ENCODE measurements at regions not wholly inside any gene's neighbourhood (a gene's known extent, or its start where the extent isn't known, plus 50 kb on each side); places are given as distances from the start of the nearest gene placed in this dataset.

- Histone ChIP-seq H3K79me1 (replicated peaks; ENCODE audit: low read length, poor library complexity, severe bottlenecking) (no peaks in the 10 kb centered on the region), H2BK15ac (ENCODE audit: low read depth, poor library complexity, severe bottlenecking) (no peak overlapping the region), H3K4me3 (ENCODE audit: insufficient read depth in 1 of 2, low read depth in 1 of 2, low read length in 2 of 2) (no peak overlapping the region), H3K9ac (ENCODE audit: low read length) (no peak overlapping the region), H3K14ac (ENCODE audit: low read length in 2 of 2) (no peak overlapping the region), H3K4me2 (ENCODE audit: low read length, poor library complexity, severe bottlenecking) (no peak overlapping the region), H3K23ac (ENCODE audit: low read length in 2 of 2) (no peak overlapping the region), H2BK5ac (ENCODE audit: low read depth, low read length, poor library complexity, severe bottlenecking) (peak overlapping the region; percentile 40), H3K9me3 (ENCODE audit: control insufficient read depth, low read length) (no peaks in the 10 kb centered on the region), H2BK120ac (ENCODE audit: low read depth, low read length) (no peak overlapping the region), H4K8ac (ENCODE audit: low read length) (no peak overlapping the region), H2BK12ac (ENCODE audit: low read length in 2 of 2) (no peak overlapping the region), H3K4ac (ENCODE audit: low read depth in 1 of 2, low read length in 2 of 2) (no peak overlapping the region), H2AK5ac (ENCODE audit: low read length, severe bottlenecking) (peak overlapping the region; percentile 78), H3K27me3 (ENCODE audit: control insufficient read depth in 1 of 2, insufficient read depth in 1 of 2, low read length in 2 of 2) (no peaks in the 10 kb centered on the region), H3K27ac (ENCODE audit: low read length, poor library complexity, severe bottlenecking) (peak overlapping the region; percentile 68), H3K4me1 (ENCODE audit: control insufficient read depth, insufficient read depth, low read depth, low read length) (peaks cover 8% of the 10 kb centered on the region), H3K18ac (ENCODE audit: low read depth in 1 of 2, low read length in 2 of 2) (peak overlapping the region in 1 of 2 experiments; percentile 52), H4K91ac (ENCODE audit: low read length) (no peak overlapping the region), H2AFZ (ENCODE audit: low read depth, low read length) (no peak overlapping the region), H3K36me3 (ENCODE audit: control insufficient read depth in 1 of 2, insufficient read depth in 2 of 2, low read depth in 1 of 2, low read length in 2 of 2) (no peaks in the 10 kb centered on the region)
- 96% methylated on average over 6 of the region's 7 CpGs for WGBS
- DNase-seq = no peak
Observed at GRCh38 chr7:40921589-40922315, 781.1 kb downstream of the INHBA start.

DNA sequence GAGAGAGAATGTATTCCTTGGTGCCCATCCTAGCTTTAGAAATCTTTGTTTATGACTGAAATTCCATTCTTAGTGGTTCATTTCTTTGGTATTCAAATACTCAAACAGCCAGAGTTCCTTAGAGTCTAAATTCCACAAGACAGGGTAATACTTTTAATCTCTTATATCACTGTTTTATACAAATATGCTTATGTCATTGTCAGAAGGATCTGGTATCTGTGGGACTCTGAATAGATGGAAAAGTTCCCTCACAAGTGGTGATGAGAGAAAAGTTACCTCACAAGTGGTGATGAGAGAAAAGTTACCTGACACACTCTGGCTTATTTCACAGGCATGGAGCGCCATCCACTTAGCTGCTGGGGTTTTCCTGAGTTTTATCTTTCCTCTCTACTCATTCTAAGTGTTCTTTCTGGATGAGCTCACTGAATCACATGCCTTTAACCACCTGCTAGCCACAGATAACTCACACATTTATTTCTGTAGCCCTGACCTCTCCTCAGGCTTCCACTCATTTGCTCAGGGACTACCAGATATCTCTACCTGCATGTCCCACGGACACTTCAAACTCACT lies 784.0 kb downstream of the SUGCT start:
- no peak overlapping the region for H2BK120ac ChIP-seq (ENCODE audit: low read depth, low read length)
- no peak overlapping the region for H3K4ac ChIP-seq (ENCODE audit: low read depth in 1 of 2, low read length in 2 of 2)
- WGBS = 15% methylated on average over 2 of the region's 2 CpGs
- peak overlapping the region in 1 of 2 experiments; percentile 59 for H2BK12ac ChIP-seq (ENCODE audit: low read length in 2 of 2)
- H3K36me3 ChIP-seq (ENCODE audit: control insufficient read depth in 1 of 2, insufficient read depth in 2 of 2, low read depth in 1 of 2, low read length in 2 of 2) = no peaks in the 10 kb centered on the region
- H3K4me2 ChIP-seq (ENCODE audit: low read length, poor library complexity, severe bottlenecking) = no peak overlapping the region
- H2BK5ac ChIP-seq (ENCODE audit: low read depth, low read length, poor library complexity, severe bottlenecking) = peak overlapping the region; percentile 37
- peak overlapping the region; percentile 93 for H3K27ac ChIP-seq (ENCODE audit: low read length, poor library complexity, severe bottlenecking)
- H3K23ac ChIP-seq (ENCODE audit: low read length in 2 of 2) = no peak overlapping the region
- H3K4me3 ChIP-seq (ENCODE audit: insufficient read depth in 1 of 2, low read depth in 1 of 2, low read length in 2 of 2) = no peak overlapping the region
- H3K14ac ChIP-seq (ENCODE audit: low read length in 2 of 2) = no peak overlapping the region
- H4K91ac ChIP-seq (ENCODE audit: low read length) = no peak overlapping the region
- peak overlapping the region; percentile 25 for H3K9ac ChIP-seq (ENCODE audit: low read length)
- no peaks in the 10 kb centered on the region for H3K79me1 ChIP-seq (replicated peaks; ENCODE audit: low read length, poor library complexity, severe bottlenecking)
- H3K27me3 ChIP-seq (ENCODE audit: control insufficient read depth in 1 of 2, insufficient read depth in 1 of 2, low read length in 2 of 2) = no peaks in the 10 kb centered on the region
- peak; percentile 89 for DNase-seq
- peak overlapping the region; percentile 10 for H2AK5ac ChIP-seq (ENCODE audit: low read length, severe bottlenecking)
- peak overlapping the region in 1 of 2 experiments; percentile 21 for H3K18ac ChIP-seq (ENCODE audit: low read depth in 1 of 2, low read length in 2 of 2)
- H3K4me1 ChIP-seq (ENCODE audit: control insufficient read depth, insufficient read depth, low read depth, low read length) = peaks cover 8% of the 10 kb centered on the region
- no peak overlapping the region for H2AFZ ChIP-seq (ENCODE audit: low read depth, low read length)
- no peak overlapping the region for H2BK15ac ChIP-seq (ENCODE audit: low read depth, poor library complexity, severe bottlenecking)
- H3K9me3 ChIP-seq (ENCODE audit: control insufficient read depth, low read length) = no peaks in the 10 kb centered on the region
- H4K8ac ChIP-seq (ENCODE audit: low read length) = no peak overlapping the region

- H3K4me3 ChIP-seq (ENCODE audit: insufficient read depth in 1 of 2, low read depth in 1 of 2, low read length in 2 of 2) = no peak overlapping the region
- H3K14ac ChIP-seq (ENCODE audit: low read length in 2 of 2) = no peak overlapping the region
- H3K27ac ChIP-seq (ENCODE audit: low read length, poor library complexity, severe bottlenecking) = no peak overlapping the region
- no peak overlapping the region for H2AFZ ChIP-seq (ENCODE audit: low read depth, low read length)
- H2BK12ac ChIP-seq (ENCODE audit: low read length in 2 of 2) = no peak overlapping the region
- H3K18ac ChIP-seq (ENCODE audit: low read depth in 1 of 2, low read length in 2 of 2) = no peak overlapping the region
- peaks cover 6% of the 10 kb centered on the region for H3K4me1 ChIP-seq (ENCODE audit: control insufficient read depth, insufficient read depth, low read depth, low read length)
- no peak overlapping the region for H3K4me2 ChIP-seq (ENCODE audit: low read length, poor library complexity, severe bottlenecking)
- no peak overlapping the region for H2AK5ac ChIP-seq (ENCODE audit: low read length, severe bottlenecking)
- H4K8ac ChIP-seq (ENCODE audit: low read length) = no peak overlapping the region
- H2BK5ac ChIP-seq (ENCODE audit: low read depth, low read length, poor library complexity, severe bottlenecking) = no peak overlapping the region
- H3K9me3 ChIP-seq (ENCODE audit: control insufficient read depth, low read length) = no peaks in the 10 kb centered on the region
- no peak overlapping the region for H2BK120ac ChIP-seq (ENCODE audit: low read depth, low read length)
- H3K9ac ChIP-seq (ENCODE audit: low read length) = no peak overlapping the region
- H3K27me3 ChIP-seq (ENCODE audit: control insufficient read depth in 1 of 2, insufficient read depth in 1 of 2, low read length in 2 of 2) = no peaks in the 10 kb centered on the region
- H4K91ac ChIP-seq (ENCODE audit: low read length) = no peak overlapping the region
- no peak overlapping the region for H2BK15ac ChIP-seq (ENCODE audit: low read depth, poor library complexity, severe bottlenecking)
- H3K4ac ChIP-seq (ENCODE audit: low read depth in 1 of 2, low read length in 2 of 2) = no peak overlapping the region
- H3K79me1 ChIP-seq (replicated peaks; ENCODE audit: low read length, poor library complexity, severe bottlenecking) = no peaks in the 10 kb centered on the region
- no peaks in the 10 kb centered on the region for H3K36me3 ChIP-seq (ENCODE audit: control insufficient read depth in 1 of 2, insufficient read depth in 2 of 2, low read depth in 1 of 2, low read length in 2 of 2)
- 50% methylated on average over 2 of the region's 2 CpGs for WGBS
- no peak overlapping the region for H3K23ac ChIP-seq (ENCODE audit: low read length in 2 of 2)
- DNase-seq = peak; percentile 38
Observed at GRCh38 chr7:40916813-40917212, 782.0 kb downstream of the SUGCT start.

DNA sequence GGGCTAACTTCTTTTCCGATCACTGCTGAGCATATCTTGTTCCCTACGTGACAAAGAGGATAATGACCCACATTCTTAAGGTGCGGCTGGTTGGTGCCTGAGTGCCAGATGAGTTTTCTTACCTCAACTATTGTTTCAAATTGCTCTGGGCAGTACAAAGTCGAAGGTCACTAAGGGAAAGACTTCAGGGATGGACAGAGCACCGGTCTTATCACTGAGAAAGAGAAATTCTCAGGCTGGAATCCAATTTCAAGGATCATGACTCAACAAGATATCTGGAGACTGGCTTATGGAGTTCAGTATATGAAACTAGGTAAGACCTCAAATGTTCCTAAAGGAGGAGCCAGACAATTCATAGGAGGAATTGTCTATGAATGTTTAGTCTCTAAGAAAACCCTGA lies 780.3 kb downstream of the SUGCT start:
- Histone ChIP-seq H3K4ac (ENCODE audit: low read depth in 1 of 2, low read length in 2 of 2) (no peak overlapping the region), H2AK5ac (ENCODE audit: low read length, severe bottlenecking) (no peak overlapping the region), H2AFZ (ENCODE audit: low read depth, low read length) (no peak overlapping the region), H3K23ac (ENCODE audit: low read length in 2 of 2) (no peak overlapping the region), H3K4me2 (ENCODE audit: low read length, poor library complexity, severe bottlenecking) (no peak overlapping the region), H2BK15ac (ENCODE audit: low read depth, poor library complexity, severe bottlenecking) (no peak overlapping the region), H4K8ac (ENCODE audit: low read length) (no peak overlapping the region), H3K9me3 (ENCODE audit: control insufficient read depth, low read length) (no peaks in the 10 kb centered on the region), H3K4me3 (ENCODE audit: insufficient read depth in 1 of 2, low read depth in 1 of 2, low read length in 2 of 2) (no peak overlapping the region), H3K18ac (ENCODE audit: low read depth in 1 of 2, low read length in 2 of 2) (no peak overlapping the region), H3K27me3 (ENCODE audit: control insufficient read depth in 1 of 2, insufficient read depth in 1 of 2, low read length in 2 of 2) (no peaks in the 10 kb centered on the region), H2BK5ac (ENCODE audit: low read depth, low read length, poor library complexity, severe bottlenecking) (no peak overlapping the region), H3K36me3 (ENCODE audit: control insufficient read depth in 1 of 2, insufficient read depth in 2 of 2, low read depth in 1 of 2, low read length in 2 of 2) (no peaks in the 10 kb centered on the region), H3K14ac (ENCODE audit: low read length in 2 of 2) (no peak overlapping the region), H3K27ac (ENCODE audit: low read length, poor library complexity, severe bottlenecking) (no peak overlapping the region), H2BK120ac (ENCODE audit: low read depth, low read length) (no peak overlapping the region), H4K91ac (ENCODE audit: low read length) (no peak overlapping the region), H3K79me1 (replicated peaks; ENCODE audit: low read length, poor library complexity, severe bottlenecking) (no peaks in the 10 kb centered on the region), H3K4me1 (ENCODE audit: control insufficient read depth, insufficient read depth, low read depth, low read length) (peaks cover 1% of the 10 kb centered on the region), H3K9ac (ENCODE audit: low read length) (no peak overlapping the region), H2BK12ac (ENCODE audit: low read length in 2 of 2) (no peak overlapping the region)
- DNase-seq = no peak
- WGBS = 90% methylated on average over 5 of the region's 5 CpGs

Measured in mesenchymal stem cell (in vitro differentiated cells and primary cell).